ENCODE measurements at regions not wholly inside any gene's neighbourhood (a gene's known extent, or its start where the extent isn't known, plus 50 kb on each side); places are given as distances from the start of the nearest gene placed in this dataset.

GRCh38 chr5:57566914-57567313 is 84.3 kb upstream of the ACTBL2 start:
- DNase-seq (no peak), ATAC-seq (no peak)
- H3K9me3 Mint-ChIP-seq: no peaks in the 10 kb centered on the region
- no peaks in the 10 kb centered on the region for H3K4me1 Mint-ChIP-seq
- no peak overlapping the region for H3K27ac Mint-ChIP-seq
- POLR2A ChIA-PET: no interaction called here
- no peak overlapping the region for H3K4me3 Mint-ChIP-seq
- H3K36me3 Mint-ChIP-seq: no peaks in the 10 kb centered on the region
- H3K27me3 Mint-ChIP-seq: peaks cover 6 to 25% (median 12%) of the 10 kb centered on the region in 5 donors

- POLR2A ChIA-PET: no interaction called here
- H3K4me1 Mint-ChIP-seq: no peaks in the 10 kb centered on the region
- H3K36me3 Mint-ChIP-seq: no peaks in the 10 kb centered on the region
- H3K9me3 Mint-ChIP-seq: no peaks in the 10 kb centered on the region
- ATAC-seq (no peak), DNase-seq (no peak)
- H3K27me3 Mint-ChIP-seq: peaks cover 3 to 30% (median 10%) of the 10 kb centered on the region in 5 donors
- H3K27ac Mint-ChIP-seq: no peak overlapping the region
- H3K4me3 Mint-ChIP-seq: no peak overlapping the region
These were observed 78.7 kb upstream of the ACTBL2 start for GRCh38 chr5:57561231-57561842.

GRCh38 chr5:57559110-57559635 is 76.6 kb upstream of the ACTBL2 start:
- POLR2A ChIA-PET: no interaction called here
- Mint-ChIP-seq H3K27me3 (peaks cover 0 to 22% (median 10%) of the 10 kb centered on the region in 5 donors), H3K4me1 (no peaks in the 10 kb centered on the region), H3K9me3 (no peaks in the 10 kb centered on the region), H3K4me3 (no peak overlapping the region), H3K36me3 (no peaks in the 10 kb centered on the region), H3K27ac (no peak overlapping the region)
- ATAC-seq (no peak), DNase-seq (no peak)

- POLR2A ChIA-PET: no interaction called here
- Mint-ChIP-seq H3K4me3 (no peak overlapping the region), H3K9me3 (peaks cover 0 to 11% (median 0%) of the 10 kb centered on the region in 9 donors), H3K27me3 (peaks cover 1 to 21% (median 5%) of the 10 kb centered on the region in 5 donors), H3K27ac (no peak overlapping the region), H3K4me1 (no peaks in the 10 kb centered on the region), H3K36me3 (no peaks in the 10 kb centered on the region)
- DNase-seq (no peak), ATAC-seq (no peak)
These were observed 69.4 kb upstream of the ACTBL2 start for GRCh38 chr5:57552033-57552432.

GRCh38 chr5:57551251-57551650 is 68.6 kb upstream of the ACTBL2 start:
- Mint-ChIP-seq H3K27me3 (peaks cover 1 to 19% (median 5%) of the 10 kb centered on the region in 5 donors), H3K27ac (no peak overlapping the region), H3K36me3 (no peaks in the 10 kb centered on the region), H3K9me3 (peaks cover 0 to 11% (median 0%) of the 10 kb centered on the region in 9 donors), H3K4me1 (no peaks in the 10 kb centered on the region), H3K4me3 (no peak overlapping the region)
- DNase-seq (no peak), ATAC-seq (no peak)
- POLR2A ChIA-PET: no interaction called here

GRCh38 chr5:57550132-57550531 is 67.5 kb upstream of the ACTBL2 start:
- DNase-seq (no peak), ATAC-seq (no peak)
- no peaks in the 10 kb centered on the region for H3K36me3 Mint-ChIP-seq
- no peaks in the 10 kb centered on the region for H3K4me1 Mint-ChIP-seq
- H3K27ac Mint-ChIP-seq: no peak overlapping the region
- peaks cover 0 to 11% (median 0%) of the 10 kb centered on the region in 9 donors for H3K9me3 Mint-ChIP-seq
- H3K27me3 Mint-ChIP-seq: peaks cover 1 to 12% (median 5%) of the 10 kb centered on the region in 5 donors
- no peak overlapping the region for H3K4me3 Mint-ChIP-seq
- POLR2A ChIA-PET: no interaction called here

GRCh38 chr5:57549566-57549965 is 67.0 kb upstream of the ACTBL2 start:
- POLR2A ChIA-PET: no interaction called here
- Mint-ChIP-seq H3K27ac (no peak overlapping the region), H3K4me3 (no peak overlapping the region), H3K27me3 (peaks cover 1 to 12% (median 5%) of the 10 kb centered on the region in 5 donors), H3K36me3 (no peaks in the 10 kb centered on the region), H3K9me3 (peaks cover 0 to 11% (median 0%) of the 10 kb centered on the region in 9 donors), H3K4me1 (no peaks in the 10 kb centered on the region)
- no peak for ATAC-seq
- DNase-seq: no peak

GRCh38 chr5:57540823-57541222 is 58.2 kb upstream of the ACTBL2 start:
- peaks cover 0 to 18% (median 4%) of the 10 kb centered on the region in 5 donors for H3K27me3 Mint-ChIP-seq
- H3K27ac Mint-ChIP-seq: no peak overlapping the region
- H3K4me3 Mint-ChIP-seq: no peak overlapping the region
- no peaks in the 10 kb centered on the region for H3K4me1 Mint-ChIP-seq
- POLR2A ChIA-PET: no interaction called here
- ATAC-seq (no peak), DNase-seq (no peak)
- H3K9me3 Mint-ChIP-seq: no peaks in the 10 kb centered on the region
- no peaks in the 10 kb centered on the region for H3K36me3 Mint-ChIP-seq

- H3K27me3 Mint-ChIP-seq: peaks cover 0 to 18% (median 4%) of the 10 kb centered on the region in 5 donors
- ATAC-seq: no peak
- H3K27ac Mint-ChIP-seq: no peak overlapping the region
- no peak for DNase-seq
- POLR2A ChIA-PET: no interaction called here
- H3K4me3 Mint-ChIP-seq: no peak overlapping the region
- H3K9me3 Mint-ChIP-seq: no peaks in the 10 kb centered on the region
- no peaks in the 10 kb centered on the region for H3K4me1 Mint-ChIP-seq
- no peaks in the 10 kb centered on the region for H3K36me3 Mint-ChIP-seq
These were observed 56.7 kb upstream of the ACTBL2 start for GRCh38 chr5:57539281-57539701.

GRCh38 chr5:57538341-57538955 is 55.8 kb upstream of the ACTBL2 start:
- no peak for ATAC-seq
- POLR2A ChIA-PET: no interaction called here
- Mint-ChIP-seq H3K4me1 (no peaks in the 10 kb centered on the region), H3K9me3 (no peaks in the 10 kb centered on the region), H3K27ac (no peak overlapping the region), H3K4me3 (no peak overlapping the region), H3K27me3 (peaks cover 0 to 18% (median 4%) of the 10 kb centered on the region in 5 donors), H3K36me3 (no peaks in the 10 kb centered on the region)
- no peak for DNase-seq

- no peak overlapping the region for H3K27ac Mint-ChIP-seq
- no peak overlapping the region for H3K4me3 Mint-ChIP-seq
These were observed 55.2 kb upstream of the ACTBL2 start for GRCh38 chr5:57537811-57538210.

GRCh38 chr5:57532513-57533497 is 50.2 kb upstream of the ACTBL2 start:
- Mint-ChIP-seq H3K27ac (no peak overlapping the region), H3K9me3 (no peaks in the 10 kb centered on the region)

More at GRCh38 chr5:57537811-57538210, 55.2 kb upstream of the ACTBL2 start:
- no peaks in the 10 kb centered on the region for H3K36me3 Mint-ChIP-seq
- no peaks in the 10 kb centered on the region for H3K9me3 Mint-ChIP-seq
- peaks cover 0 to 18% (median 4%) of the 10 kb centered on the region in 5 donors for H3K27me3 Mint-ChIP-seq
- H3K4me1 Mint-ChIP-seq: no peaks in the 10 kb centered on the region
- POLR2A ChIA-PET: no interaction called here
- ATAC-seq: no peak
- no peak for DNase-seq

More at GRCh38 chr5:57532513-57533497, 50.2 kb upstream of the ACTBL2 start:
- H3K27me3 Mint-ChIP-seq: peaks cover 1 to 22% (median 3%) of the 10 kb centered on the region in 5 donors
- no peaks in the 10 kb centered on the region for H3K36me3 Mint-ChIP-seq
- POLR2A ChIA-PET: no interaction called here
- DNase-seq (no peak), ATAC-seq (no peak)
- no peak overlapping the region for H3K4me3 Mint-ChIP-seq
- H3K4me1 Mint-ChIP-seq: no peaks in the 10 kb centered on the region

Data from naive thymus-derived CD8-positive, alpha-beta T cell (primary cell).